GM18909 (cell line): ENCODE measurements at regions not wholly inside any gene's neighbourhood (a gene's known extent, or its start where the extent isn't known, plus 50 kb on each side); places are given as distances from the start of the nearest gene placed in this dataset.

Experiments used
- ATAC-seq: cut with Tn5 transposase; IDR thresholded peaks from one replicate; pipeline ENCODE4 v1.9.1; 2021; ENCODE audit warnings: mild to moderate bottlenecking; ENCODE audit not compliant: unreplicated experiment, poor library complexity

DNA sequence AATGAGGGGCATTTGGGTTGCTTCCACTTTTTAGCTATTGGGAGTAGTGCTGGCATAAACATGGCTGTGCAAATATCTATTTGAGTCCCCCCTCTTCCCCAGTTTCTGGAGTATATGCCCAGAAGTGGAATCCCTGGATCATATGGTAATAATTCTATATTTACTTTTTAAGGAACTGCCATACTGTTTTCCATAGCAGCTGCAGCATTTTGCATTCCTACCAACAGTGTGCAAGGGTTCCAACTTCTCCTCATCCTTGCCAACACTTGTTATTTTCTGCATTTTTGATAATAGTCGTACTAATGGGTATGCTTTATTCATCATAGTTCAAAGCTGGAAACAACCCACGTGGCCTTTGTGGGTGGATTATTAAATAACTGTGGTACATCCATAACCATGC is 883.5 kb downstream of the TBC1D22A start:
- ATAC-seq = no peak

DNA sequence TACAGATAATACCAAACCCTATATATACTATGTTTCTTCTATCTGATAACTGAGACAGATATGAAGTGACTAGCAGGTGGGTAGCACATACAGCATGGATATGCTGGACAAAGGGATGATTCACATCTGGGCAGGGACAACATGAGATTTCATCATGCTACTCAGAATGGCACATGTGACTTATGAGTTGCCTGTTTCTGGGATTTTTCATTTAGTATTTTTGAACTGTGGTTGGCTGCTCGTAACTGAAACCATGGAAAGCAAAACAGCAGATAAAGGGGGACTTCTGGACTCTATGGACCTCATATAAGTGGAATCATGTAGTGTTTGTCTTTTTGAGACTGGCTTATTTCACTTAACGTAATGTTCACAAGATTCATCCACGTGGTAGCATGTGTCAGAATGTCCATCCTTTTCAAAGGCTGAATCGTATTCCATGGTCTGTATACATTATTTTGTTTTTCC is 883.0 kb downstream of the TBC1D22A start:
- ATAC-seq = no peak

DNA sequence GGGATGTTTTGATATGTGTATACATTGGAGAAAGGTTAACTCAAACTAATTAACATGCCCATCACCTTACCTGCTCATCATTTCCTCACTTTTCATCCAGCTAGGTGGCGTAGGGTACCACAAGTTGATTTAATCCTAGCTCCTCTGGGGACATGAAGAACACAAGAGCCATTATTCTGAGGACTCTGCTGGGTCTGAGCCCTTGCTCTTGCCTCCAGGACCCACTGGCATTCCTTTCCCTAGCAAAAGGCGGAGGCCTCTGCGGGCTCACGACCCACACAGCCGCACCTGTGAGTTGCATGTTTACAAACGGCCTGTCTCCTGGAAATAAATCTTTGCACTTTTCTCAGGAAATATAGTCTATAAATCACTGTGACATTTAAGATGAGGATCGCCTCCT is 871.9 kb downstream of the TBC1D22A start:
- ATAC-seq = no peak

DNA sequence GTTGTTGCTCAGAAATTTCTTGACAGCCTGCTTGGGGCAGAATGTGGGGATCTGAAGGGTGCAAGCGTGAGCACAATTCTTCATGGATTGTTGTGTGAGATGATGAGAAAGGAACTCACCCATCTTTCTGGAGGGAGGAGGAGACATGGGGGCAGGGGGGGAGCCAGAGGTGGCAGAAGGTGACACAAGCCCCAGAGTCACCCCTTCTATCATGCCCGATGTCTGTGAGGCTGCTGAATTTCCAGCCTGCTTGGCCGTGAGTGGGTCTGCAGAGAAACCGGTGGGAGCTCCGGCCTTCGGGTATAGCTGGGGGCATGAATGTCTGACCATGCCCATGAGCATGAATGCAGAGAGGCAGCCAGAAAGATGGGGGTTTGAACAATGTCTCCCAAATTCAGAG is 870.7 kb downstream of the TBC1D22A start:
- no peak for ATAC-seq

DNA sequence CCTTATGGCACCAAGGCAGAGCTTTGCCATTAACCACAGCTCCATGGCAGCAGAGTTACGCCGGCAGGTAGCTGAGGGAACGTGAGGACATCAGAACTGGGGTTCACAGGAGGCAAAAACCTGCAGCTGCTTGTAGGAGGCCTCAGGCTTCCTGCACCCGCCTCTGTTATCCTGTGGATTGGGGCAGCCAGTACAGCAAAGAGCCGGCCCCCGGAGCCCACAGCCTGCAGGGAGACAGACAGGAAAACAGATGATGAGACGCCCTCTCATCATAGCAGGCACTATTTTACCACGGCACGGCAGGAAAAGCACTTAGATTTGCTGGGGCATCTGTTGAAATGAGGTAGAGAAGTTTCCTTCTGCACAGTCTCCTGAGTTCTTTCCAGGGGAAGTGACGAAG is 870.3 kb downstream of the TBC1D22A start:
- ATAC-seq = no peak

DNA sequence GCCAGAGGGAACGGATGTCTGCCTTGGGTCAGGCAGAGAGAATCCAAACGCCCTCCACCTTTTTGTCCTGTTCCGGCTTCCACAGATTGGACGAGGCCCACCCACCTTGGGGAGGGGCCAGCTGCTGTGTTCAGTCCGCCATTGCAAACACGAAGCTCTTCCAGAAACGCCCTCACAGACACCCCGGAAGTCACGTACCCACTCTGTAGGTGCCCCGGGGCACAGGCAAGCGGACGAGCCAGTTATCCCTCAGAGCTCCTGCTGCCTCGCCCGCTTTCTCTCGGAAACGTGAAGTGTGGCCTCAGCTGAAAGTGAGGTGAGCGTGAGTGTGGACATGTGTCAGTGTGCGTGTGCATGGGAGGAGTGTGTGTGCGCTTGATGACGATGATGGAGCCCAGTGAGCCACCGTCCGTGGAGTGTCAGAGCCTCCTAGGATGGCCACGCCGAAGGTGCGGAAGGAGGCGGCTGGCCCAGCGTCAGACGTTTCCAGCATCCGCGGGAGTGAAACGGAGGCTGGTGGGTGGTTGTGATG is 869.2 kb downstream of the TBC1D22A start:
- no peak for ATAC-seq

DNA sequence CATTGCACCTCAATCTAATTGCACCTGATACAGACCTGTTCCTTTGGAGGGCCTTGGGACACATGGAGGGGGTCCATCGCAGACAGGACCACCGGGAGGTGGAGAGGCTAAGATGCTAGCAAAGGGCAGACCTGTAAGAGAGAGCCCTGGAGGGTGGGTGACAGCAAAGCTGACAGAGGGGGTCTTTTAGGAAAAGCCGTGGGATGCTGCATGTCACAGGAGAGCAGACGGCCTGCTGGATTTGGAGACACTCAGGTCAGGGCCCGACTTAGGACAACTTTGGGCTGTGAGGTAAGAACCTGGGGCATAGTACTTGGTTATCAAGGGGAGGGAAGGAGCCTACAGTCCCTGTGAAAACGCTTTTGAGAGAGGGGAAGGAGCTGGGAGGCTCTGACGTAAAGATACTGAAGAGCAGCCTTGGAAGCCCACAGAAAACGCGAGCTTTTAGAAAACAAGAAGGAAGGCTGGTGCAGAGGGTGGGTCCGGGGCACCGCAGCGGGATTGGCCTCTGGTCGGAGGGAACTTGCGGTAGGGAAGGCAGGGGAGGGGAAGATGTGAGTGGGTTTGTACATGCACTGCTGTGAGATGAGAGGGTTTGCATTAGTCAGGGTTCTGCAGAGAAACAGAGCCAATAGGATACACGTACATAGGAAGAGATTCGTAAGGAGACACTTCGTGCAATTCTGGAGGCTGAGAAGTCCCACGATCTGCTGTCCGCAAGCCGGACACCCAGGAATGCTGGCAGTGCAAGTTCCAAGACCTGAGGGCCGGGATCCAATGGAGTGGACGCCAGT is 868.5 kb downstream of the TBC1D22A start:
- no peak for ATAC-seq

DNA sequence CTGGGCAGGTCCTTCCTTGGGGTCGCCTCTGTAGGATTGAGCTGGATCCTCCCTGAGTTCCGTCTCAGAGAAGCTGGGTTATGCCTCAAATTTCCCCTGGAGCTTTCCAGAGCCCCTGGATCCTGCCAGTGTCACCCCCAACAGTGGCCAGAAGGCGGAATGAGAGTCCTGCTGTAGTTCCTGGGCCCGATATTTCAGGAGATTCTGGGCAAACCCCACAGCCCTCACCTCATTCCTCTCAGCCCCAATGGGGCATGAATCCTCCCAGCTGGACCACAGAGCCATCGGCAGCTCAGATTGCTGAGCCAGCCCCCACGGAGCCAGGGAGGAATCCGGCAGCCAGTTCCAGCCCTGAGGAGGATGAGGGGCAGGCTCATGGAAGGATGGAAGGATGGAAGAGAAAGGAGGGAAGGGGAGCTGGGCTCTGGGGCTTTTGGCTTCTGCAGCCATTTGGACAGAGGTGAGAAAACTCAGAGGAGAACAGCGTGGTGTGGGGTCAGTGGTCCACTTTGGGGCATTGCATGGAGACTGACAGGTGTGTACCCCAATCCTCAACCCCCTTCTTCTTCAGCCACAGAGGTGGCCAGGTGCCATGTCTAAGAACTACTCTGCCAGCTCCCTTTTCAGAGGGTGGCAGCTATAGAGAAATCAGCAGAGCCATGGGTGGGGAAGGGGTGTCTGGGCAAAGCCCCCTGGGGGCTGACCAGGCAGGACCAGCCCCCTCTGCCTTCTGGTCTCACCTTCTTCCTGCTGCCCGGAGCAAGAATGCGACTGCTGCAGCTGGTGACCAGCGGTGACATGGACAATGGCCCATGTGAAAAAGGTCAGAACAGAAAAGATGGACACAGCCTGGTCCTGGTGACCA is 867.6 kb downstream of the TBC1D22A start:
- ATAC-seq = no peak

DNA sequence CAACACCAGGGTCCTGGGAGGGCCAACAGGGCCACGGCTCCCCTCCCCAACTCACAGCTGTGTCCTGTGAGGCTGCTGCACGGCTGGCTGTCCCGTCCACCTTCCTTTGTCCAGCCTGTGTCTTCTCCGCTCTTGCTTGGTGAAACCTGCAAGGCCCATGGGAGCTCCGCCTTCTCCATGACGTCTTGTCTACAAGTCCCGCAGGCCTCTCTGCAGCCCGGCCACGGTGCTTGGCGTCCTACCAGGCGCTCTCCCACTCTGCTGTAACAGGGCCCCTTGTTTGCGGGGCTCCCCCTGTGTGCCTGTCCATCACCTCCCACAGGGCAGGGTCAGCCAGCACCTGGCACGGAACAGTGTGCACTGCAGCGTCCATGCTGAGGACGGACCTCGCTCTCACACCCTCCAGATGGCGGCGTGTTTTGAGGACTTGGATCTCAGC is 866.8 kb downstream of the TBC1D22A start:
- ATAC-seq = no peak

DNA sequence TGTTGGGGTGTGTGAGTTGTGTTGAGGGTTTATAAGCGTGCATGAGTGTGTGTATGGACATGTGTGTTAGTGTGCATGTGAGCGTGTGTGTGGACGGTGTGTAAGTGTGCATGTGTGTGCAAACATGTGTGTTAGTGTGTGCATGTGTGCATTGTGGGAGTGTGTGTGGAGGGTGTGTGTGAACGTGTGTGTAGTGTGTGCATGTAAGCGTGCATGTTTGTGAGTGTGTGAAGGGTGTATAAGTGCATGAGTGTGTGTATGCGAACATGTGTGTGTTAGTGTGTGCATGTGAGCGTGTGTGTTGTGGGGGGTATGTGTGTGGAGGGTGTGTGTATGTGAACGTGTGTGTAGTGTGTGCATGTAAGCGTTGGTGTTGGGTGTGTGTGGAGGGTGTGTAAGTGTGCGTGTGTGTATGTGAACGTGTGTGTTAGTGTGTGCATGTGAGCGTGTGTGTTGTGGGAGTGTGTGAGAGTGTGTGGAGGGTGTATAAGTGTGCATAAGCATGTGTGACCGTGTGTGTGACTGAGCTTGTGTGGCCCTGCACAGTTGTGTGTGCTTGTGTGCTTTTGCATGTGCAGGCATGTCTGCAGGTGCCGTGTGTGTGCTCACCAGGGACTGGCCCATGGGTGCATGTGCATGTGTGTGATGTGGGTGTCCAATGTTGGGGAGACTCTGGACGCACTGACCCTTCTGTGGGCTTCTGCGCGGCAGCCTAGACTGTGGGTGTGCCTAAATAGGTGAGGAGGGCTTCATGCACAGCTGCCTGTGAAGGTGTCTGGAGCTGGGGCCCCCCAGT is 866.2 kb downstream of the TBC1D22A start:
- ATAC-seq = no peak

DNA sequence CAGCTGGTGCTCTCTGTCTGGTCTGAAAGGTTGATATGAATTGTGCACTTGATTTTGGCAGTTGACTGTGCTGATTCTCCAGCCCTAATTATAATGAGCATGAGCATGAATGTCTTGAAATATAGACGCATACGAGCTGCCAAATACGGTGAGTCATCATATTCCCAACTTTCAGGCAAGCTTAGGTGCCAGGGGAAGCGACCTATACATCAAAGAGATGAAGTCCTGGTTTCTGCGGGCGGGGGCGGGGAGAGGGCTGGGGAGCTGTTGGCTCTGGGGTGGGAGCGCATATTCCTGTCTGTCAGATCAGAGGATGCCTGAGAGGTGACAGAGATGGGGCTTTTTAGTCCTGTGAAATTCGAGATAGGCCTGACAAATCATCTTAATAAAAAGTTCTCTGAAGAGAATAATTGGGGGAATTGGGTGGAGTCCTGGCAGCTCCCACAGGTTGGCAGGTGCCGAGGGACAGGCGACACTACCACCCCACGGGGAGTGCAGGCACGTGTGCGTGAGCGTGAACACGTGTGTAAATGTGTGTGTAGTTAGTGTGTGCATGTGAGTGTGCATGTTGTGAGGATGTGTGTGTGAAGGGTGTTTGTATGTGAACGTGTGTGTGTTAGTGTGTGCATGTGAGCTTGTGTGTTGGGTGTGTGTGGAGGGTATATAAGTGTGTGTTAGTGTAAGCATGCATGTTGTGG is 865.3 kb downstream of the TBC1D22A start:
- no peak for ATAC-seq

DNA sequence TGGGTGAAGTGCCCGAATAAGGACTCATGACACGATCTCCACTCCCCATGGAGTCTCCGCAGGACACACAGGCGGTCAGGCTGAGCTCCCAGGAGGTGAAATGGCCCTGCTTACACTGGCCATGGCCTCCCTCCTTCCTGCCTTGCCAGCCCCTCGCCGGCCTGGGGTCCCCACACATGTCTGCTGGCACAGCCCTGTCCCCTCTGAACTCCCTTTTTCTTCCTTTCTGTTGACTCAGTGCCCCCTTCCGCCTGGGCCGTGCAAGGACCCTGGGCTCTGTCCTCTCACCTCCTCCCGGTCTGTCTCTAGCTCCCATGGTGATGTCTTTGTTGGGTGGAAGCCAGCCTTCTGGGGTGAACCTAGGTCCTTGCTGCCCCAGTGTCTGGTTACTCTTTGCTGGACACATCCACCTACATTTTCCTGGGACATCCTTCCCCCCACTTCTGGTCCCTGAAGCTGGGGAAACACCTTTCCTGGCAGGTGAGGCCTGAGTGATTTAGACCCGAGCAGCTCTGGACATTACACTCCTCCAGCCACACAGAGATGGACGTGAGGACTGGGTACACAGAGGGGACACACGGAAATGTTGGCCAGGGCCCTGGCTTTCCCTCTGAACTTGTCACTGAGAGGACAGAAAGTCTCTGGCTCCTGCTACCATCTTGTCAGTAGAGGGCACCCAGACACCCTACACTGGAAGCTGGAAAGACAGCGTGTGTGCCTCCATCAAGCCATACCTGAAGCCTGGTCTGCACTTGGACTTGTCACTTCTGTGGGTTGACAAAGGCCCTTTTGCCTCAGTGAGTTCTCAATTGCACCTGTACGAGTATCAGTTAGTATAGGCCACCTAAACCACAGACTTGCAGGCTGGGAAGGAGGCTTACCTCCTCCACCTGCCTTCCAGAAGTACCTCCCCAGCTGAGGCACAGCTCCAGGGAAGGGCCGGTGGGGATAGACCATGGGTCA is 864.3 kb downstream of the TBC1D22A start:
- ATAC-seq = no peak

DNA sequence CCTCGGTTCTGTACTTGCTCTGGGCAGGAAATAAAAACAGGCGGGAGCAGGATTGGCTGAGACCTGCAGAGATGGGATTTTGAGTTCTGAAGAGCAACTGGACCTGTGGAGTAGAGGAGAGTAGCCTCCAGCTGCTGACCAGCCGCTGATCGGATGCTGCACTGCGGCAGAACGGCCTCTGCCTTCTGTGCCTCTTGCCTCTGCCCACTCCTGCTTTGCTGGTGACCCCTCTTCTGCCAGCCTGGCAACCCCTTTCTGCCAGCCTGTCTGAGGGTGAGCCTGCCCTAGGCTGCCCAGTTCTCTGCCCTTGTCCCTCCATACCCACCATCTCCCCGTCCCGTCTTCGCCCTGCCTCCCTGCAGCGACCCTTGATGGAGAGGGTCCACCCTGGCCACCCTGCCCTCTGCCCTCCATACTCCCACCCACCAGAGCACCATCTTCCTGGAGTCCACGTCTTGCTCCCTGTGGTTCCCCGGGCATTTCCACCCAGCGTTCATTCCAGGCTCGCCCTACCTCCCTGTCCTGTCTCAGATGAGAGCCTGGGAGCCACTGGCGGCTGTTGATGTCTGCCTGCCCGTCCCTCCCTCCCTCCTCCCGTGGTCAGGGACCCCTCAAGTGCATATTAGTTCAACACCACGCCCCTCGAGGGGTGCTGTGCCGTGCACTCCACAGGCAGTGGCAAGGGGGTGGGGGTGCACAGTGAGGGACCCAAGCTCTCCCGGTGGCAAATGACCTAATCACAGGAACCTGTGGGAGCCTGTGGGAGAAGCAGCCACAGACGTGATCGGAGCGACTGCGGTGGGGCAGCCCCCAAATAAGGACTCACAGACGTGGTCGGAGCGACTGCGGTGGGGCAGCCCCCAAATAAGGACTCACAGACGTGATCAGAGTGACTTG is 863.3 kb downstream of the TBC1D22A start:
- ATAC-seq = no peak

DNA sequence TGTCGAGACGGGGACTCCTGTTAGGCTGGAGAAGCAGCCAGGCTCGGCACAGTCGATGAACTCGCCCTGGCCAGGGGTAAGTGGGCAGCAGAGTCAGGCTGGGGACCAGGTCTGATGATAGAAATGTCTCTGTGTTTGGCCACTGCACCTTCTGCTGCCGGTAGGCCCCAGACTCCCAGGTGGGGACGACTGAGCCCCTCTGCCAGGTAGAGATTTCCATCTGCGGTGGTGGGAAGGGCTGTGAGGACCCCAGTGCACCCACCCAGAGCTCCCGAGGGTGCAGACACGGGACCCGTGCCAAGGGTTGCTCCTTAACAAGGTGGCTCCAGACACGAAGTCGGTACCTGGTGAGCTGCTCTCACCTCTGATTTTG is 862.5 kb downstream of the TBC1D22A start:
- ATAC-seq = no peak

DNA sequence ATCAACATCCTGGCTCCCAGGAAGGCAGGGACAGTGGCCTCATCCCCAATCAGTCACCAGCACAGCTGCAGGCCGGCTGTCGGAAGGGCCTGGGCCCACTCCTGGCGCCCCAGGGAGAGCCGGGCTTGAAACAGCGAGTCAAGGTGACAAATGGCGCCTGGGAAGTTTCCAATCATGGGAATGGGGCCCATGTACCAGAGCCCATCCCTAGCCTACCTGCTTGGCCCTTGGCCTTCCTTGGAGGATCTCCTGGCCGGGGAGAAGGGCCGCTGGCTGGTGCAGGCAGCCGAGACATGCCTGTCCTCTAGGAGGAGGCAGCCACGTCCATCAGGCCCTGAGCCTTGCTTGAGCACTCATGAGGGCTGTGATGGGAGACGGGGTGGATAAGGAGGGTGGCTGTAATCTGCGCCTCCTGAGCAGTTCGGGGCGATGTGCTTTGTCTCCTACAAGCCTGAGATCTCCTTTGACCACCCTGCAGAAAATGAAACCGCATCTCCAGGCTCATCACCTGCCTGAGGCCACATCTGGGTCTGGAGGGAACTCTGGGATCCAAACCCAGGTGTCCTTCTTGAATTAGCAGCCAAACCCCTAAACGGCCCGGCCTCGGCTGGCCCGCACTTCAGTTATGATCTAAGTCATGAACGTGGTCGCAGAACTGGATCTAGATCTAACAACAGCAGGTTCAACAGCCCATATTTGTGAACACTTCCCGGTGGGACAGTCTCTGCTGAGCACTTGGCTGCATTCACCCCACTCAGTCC is 862.0 kb downstream of the TBC1D22A start:
- ATAC-seq = no peak

DNA sequence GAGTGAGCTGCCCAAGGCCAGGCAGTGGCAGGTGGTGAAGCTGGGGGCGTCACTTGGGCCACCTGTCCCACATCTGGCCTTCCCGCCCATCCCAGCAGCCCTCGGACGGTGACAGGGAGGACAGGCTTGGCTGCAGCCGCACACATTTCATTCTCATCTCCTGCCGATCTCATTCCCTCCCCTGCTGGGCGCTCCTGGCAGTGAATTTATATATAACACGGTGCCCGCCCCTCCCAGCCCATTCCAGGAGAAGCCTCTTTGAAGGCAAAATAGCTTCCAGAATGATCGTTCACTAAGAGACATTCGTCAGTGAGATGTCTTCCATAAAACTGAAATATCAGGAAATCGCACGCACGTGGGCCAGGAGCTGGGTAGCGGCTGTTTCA is 861.3 kb downstream of the TBC1D22A start:
- no peak for ATAC-seq
